Smooth muscle cell (in vitro differentiated cells): ENCODE measurements at regions not wholly inside any gene's neighbourhood (a gene's known extent, or its start where the extent isn't known, plus 50 kb on each side); places are given as distances from the start of the nearest gene placed in this dataset.
A peak's percentile ranks its signal among the peaks of the same experiment; 100 is the strongest.

Source experiments
- DNase-seq: peaks from one replicate; lab custom pipeline; 2025; ENCODE audit not compliant: unreplicated experiment; lab: John Stamatoyannopoulos, UW
- H2AFZ ChIP-seq: fragments of 200-600 bp; sonication (generic); 2 replicates; pipeline ENCODE4 v1.6.0; 2016; ENCODE audit warnings: antibody characterized with exemption, low read depth, mild to moderate bottlenecking
- H3F3A ChIP-seq: fragments of 200-600 bp; sonication (generic); 2 replicates; pipeline ENCODE4 v1.6.0; 2017; ENCODE audit warnings: antibody characterized with exemption, low read depth
- H3K27ac ChIP-seq: fragments of 200-600 bp; sonication (generic); 2 replicates; pipeline ENCODE4 v1.5.1; 2016; ENCODE audit warnings: low read depth, mild to moderate bottlenecking
- H3K27me3 ChIP-seq: fragments of 200-600 bp; sonication (generic); 2 replicates; pipeline ENCODE4 v1.6.1; 2016; ENCODE audit warnings: low read depth, mild to moderate bottlenecking
- H3K36me3 ChIP-seq: fragments of 200-600 bp; sonication (generic); 2 replicates; pipeline ENCODE4 v1.5.1; 2016; ENCODE audit warnings: low read depth
- H3K4me1 ChIP-seq: fragments of 200-600 bp; sonication (generic); 2 replicates; pipeline ENCODE4 v1.5.1; 2016; ENCODE audit warnings: low read depth
- H3K4me2 ChIP-seq: fragments of 200-600 bp; sonication (generic); 2 replicates; pipeline ENCODE4 v1.6.0; 2016; ENCODE audit warnings: mild to moderate bottlenecking
- H3K4me3 ChIP-seq: fragments of 200-600 bp; sonication (generic); 2 replicates; pipeline ENCODE4 v1.5.1; 2016; ENCODE audit warnings: mild to moderate bottlenecking
- H3K79me2 ChIP-seq: fragments of 200-600 bp; sonication (generic); 2 replicates; pipeline ENCODE4 v1.6.0; 2016; ENCODE audit warnings: low read depth, mild to moderate bottlenecking
- H3K9ac ChIP-seq: fragments of 200-600 bp; sonication (generic); 2 replicates; pipeline ENCODE4 v1.6.0; 2016; ENCODE audit warnings: low read depth
- H3K9me3 ChIP-seq: fragments of 200-600 bp; sonication (generic); replicated peaks from 2 replicates; pipeline ENCODE4 v1.5.1; 2016; ENCODE audit warnings: low read depth
- H4K20me1 ChIP-seq: fragments of 200-600 bp; sonication (generic); 2 replicates; pipeline ENCODE4 v1.6.0; 2016; ENCODE audit warnings: low read depth
- CTCF ChIP-seq: fragments of 200-600 bp; sonication (generic); IDR thresholded peaks from 2 replicates; pipeline ENCODE4 v1.5.1; 2017; ENCODE audit warnings: borderline replicate concordance, mild to moderate bottlenecking, antibody characterized with exemption; ENCODE audit not compliant: insufficient read depth, poor library complexity, severe bottlenecking
- WGBS: methylation state at CpG from one replicate; pipeline ENCODE4 v1.1.7; 2016; ENCODE audit warnings: low lambda C conversion rate; 5-methylcytosine and 5-hydroxymethylcytosine counted together

GRCh38 chr10:21296575-21297355, 228.7 kb downstream of the SKIDA1 start:
- Histone ChIP-seq H3F3A (peaks cover 15% of the 10 kb centered on the region), H3K9me3 (no peaks in the 10 kb centered on the region), H2AFZ (no peak overlapping the region), H3K27ac (no peak overlapping the region), H3K9ac (no peak overlapping the region), H3K4me2 (no peak overlapping the region), H4K20me1 (no peaks in the 10 kb centered on the region), H3K79me2 (no peaks in the 10 kb centered on the region), H3K4me1 (peaks cover 51% of the 10 kb centered on the region), H3K4me3 (no peak overlapping the region), H3K27me3 (no peaks in the 10 kb centered on the region), H3K36me3 (no peaks in the 10 kb centered on the region)
- no peak for TF ChIP-seq CTCF
- WGBS, result 88% methylated on average over 13 of the region's 13 CpGs
- no peak for DNase-seq

- DNase-seq, result no peak
- H3K9me3 ChIP-seq, result no peaks in the 10 kb centered on the region
- H3K4me1 ChIP-seq, result peaks cover 75% of the 10 kb centered on the region
- TF ChIP-seq CTCF, result no peak
- H4K20me1 ChIP-seq, result no peaks in the 10 kb centered on the region
- H3K36me3 ChIP-seq, result no peaks in the 10 kb centered on the region
- no peaks in the 10 kb centered on the region for H3K79me2 ChIP-seq
- H3K27me3 ChIP-seq, result no peaks in the 10 kb centered on the region
- H3K9ac ChIP-seq, result peak overlapping the region; percentile 45
- WGBS, result 26% methylated on average over 9 of the region's 9 CpGs
- peaks cover 25% of the 10 kb centered on the region for H3F3A ChIP-seq
- H3K27ac ChIP-seq, result peak overlapping the region; percentile 96
- peak overlapping the region; percentile 36 for H3K4me3 ChIP-seq
- peak overlapping the region; percentile 39 for H2AFZ ChIP-seq
- H3K4me2 ChIP-seq, result peak overlapping the region; percentile 87
Observed at GRCh38 chr10:21293518-21294356, 231.7 kb downstream of the SKIDA1 start.

GRCh38 chr10:21292763-21293517, 232.5 kb downstream of the SKIDA1 start:
- Histone ChIP-seq H3K9ac (peak overlapping the region; percentile 80), H3K4me2 (peak overlapping the region; percentile 87), H3F3A (peaks cover 25% of the 10 kb centered on the region), H3K9me3 (no peaks in the 10 kb centered on the region), H4K20me1 (no peaks in the 10 kb centered on the region), H2AFZ (no peak overlapping the region), H3K4me1 (peaks cover 69% of the 10 kb centered on the region), H3K36me3 (no peaks in the 10 kb centered on the region), H3K27me3 (no peaks in the 10 kb centered on the region), H3K4me3 (peak overlapping the region; percentile 36), H3K79me2 (no peaks in the 10 kb centered on the region), H3K27ac (peak overlapping the region; percentile 96)
- 2% methylated on average over 14 of the region's 14 CpGs for WGBS
- DNase-seq, result peak; percentile 3
- TF ChIP-seq CTCF, result no peak
